ENCODE measurements at regions not wholly inside any gene's neighbourhood (a gene's known extent, or its start where the extent isn't known, plus 50 kb on each side); places are given as distances from the start of the nearest gene placed in this dataset.
A peak's percentile ranks its signal among the peaks of the same experiment; 100 is the strongest.

DNA sequence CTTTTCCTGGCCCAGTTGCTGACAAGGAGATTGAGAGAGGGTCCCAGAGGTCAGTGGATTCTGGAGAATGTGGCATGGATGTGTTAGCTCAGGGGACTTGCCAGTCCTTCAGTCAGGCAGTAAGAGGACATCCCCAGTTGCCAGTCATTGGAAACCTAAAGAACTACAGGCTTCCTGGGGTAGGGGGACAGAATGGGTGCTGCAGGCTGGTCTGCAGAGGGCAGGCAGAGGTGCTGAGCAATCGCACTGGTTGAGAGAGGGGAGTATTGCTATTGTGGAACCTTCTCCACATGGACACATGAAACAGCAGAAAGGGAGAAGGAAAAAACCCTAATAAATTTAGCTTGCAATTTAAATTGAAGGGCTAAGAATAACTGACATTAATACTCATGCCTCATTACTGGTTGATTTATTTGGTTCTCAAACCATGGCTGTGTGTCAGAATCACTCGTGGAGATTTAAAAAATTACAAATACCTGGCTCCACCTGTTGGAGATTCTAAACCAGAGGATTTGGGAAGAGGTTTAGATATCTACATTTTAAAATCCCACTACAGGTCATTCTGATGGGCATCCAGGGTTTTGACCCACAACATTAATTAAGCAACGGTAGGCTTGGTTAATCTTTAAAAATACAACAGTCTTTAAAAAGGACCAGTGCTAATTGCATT, 71.2 kb upstream of the SLC38A2 start:
- no peak overlapping the region for H3K4me3 Mint-ChIP-seq
- peak overlapping the region; percentile 86; the same call in 1 of the 2 replicates for H3K27ac Mint-ChIP-seq
- no peak for DNase-seq
- peaks cover 16% of the 10 kb centered on the region for H3K36me3 Mint-ChIP-seq (ENCODE audit: low read depth)
- TF ChIP-seq, protein P1, sequence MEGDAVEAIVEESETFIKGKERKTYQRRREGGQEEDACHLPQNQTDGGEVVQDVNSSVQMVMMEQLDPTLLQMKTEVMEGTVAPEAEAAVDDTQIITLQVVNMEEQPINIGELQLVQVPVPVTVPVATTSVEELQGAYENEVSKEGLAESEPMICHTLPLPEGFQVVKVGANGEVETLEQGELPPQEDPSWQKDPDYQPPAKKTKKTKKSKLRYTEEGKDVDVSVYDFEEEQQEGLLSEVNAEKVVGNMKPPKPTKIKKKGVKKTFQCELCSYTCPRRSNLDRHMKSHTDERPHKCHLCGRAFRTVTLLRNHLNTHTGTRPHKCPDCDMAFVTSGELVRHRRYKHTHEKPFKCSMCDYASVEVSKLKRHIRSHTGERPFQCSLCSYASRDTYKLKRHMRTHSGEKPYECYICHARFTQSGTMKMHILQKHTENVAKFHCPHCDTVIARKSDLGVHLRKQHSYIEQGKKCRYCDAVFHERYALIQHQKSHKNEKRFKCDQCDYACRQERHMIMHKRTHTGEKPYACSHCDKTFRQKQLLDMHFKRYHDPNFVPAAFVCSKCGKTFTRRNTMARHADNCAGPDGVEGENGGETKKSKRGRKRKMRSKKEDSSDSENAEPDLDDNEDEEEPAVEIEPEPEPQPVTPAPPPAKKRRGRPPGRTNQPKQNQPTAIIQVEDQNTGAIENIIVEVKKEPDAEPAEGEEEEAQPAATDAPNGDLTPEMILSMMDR (IDR thresholded peaks at IDR 0.05), result no peak
- no peaks in the 10 kb centered on the region; the same call in 1 of the 2 replicates for H3K27me3 Mint-ChIP-seq (ENCODE audit: insufficient read depth)
- H3K9me3 Mint-ChIP-seq, result no peaks in the 10 kb centered on the region
- H3K4me1 Mint-ChIP-seq (ENCODE audit: low read depth), result peaks cover 72% of the 10 kb centered on the region

DNA sequence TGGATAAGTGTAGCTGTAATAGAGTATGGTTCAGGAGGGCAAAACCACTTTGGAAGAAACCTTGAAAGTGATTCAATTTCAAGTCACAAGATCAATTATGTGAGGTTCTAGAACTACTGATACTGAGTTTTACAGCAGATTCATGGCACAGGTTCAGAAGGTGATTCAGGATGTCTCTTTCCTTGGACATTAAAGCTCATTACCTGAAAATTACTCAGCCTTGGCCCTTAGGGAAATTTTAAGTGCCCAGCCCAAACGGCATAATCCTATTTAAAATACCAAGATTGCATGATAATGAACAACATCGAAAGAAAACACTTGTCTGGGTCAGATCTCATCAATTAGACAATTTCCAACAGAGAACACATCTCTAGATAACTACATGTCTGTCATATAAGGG, 70.2 kb upstream of the SLC38A2 start:
- Mint-ChIP-seq H3K27ac (peak overlapping the region; percentile 86), H3K4me1 (ENCODE audit: low read depth) (peaks cover 74% of the 10 kb centered on the region), H3K27me3 (ENCODE audit: insufficient read depth) (no peaks in the 10 kb centered on the region; the same call in 1 of the 2 replicates), H3K9me3 (no peaks in the 10 kb centered on the region), H3K36me3 (ENCODE audit: low read depth) (peaks cover 12% of the 10 kb centered on the region), H3K4me3 (peak overlapping the region; percentile 53)
- peak; percentile 41 for DNase-seq
- TF ChIP-seq, protein P1 (IDR thresholded peaks at IDR 0.05), result no peak

DNA sequence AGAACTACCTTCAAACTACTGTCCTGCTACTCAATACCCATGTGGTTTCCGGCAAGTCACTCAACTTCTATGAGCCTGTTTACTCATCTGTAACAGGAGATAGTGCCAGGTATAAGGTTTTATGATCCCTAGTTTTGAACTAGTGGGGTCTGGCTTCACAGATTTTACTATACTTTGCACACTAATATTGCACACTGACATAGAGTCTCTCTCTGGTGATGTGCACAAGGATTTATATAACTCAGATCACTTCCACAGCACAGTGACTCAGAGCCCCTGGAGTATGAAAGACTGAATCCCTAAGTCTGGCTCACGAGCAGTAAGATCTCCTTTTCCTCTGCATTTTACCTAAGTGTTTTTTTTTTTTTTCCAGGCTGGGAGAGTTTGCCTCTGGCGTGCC, 69.7 kb upstream of the SLC38A2 start:
- Mint-ChIP-seq H3K4me1 (ENCODE audit: low read depth) (peaks cover 74% of the 10 kb centered on the region), H3K36me3 (ENCODE audit: low read depth) (peaks cover 7% of the 10 kb centered on the region)

DNA sequence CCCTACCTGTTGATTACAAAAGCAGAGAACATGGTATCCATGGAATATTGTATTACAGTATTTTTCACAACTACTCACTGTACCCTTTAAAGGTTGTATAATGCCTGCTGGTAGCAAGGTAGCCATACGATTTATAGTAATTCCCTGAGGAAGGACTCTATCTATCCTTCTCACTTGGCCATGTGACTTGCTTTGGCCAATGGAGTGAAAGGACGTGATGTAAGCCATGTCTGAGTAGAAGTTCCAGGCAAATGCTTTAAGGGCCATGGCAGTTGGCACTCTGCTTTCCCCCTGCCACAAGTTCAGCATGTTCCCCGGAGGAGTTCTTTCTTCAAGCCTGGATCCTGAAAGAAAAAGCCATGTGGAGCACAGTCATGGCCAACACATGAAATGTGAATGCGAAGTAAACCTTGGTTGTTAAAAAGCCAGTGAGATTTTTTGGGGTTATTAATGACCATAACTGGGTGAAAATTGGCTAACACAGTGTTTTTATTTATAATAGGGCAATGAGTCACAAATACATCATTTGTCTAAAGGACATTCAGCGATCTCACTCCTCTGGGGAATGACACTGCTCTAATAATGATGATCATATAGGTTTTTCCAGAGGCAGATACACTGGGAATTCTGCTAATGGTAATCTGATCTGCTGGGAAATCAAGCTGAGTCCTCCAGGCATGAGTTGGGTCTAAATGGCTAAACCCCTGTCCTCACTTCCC, 67.4 kb upstream of the SLC38A2 start:
- DNase-seq, result peak; percentile 32
- no peak overlapping the region for H3K4me3 Mint-ChIP-seq
- peaks cover 64% of the 10 kb centered on the region for H3K4me1 Mint-ChIP-seq (ENCODE audit: low read depth)
- no peaks in the 10 kb centered on the region for H3K9me3 Mint-ChIP-seq
- H3K27me3 Mint-ChIP-seq (ENCODE audit: insufficient read depth), result no peaks in the 10 kb centered on the region; the same call in 1 of the 2 replicates
- TF ChIP-seq, protein P1 (IDR thresholded peaks at IDR 0.05), result no peak
- H3K36me3 Mint-ChIP-seq (ENCODE audit: low read depth), result peaks cover 11% of the 10 kb centered on the region
- H3K27ac Mint-ChIP-seq, result peak overlapping the region; percentile 69; the same call in 1 of the 2 replicates

More for the DNA sequence above, 69.7 kb upstream of the SLC38A2 start:
- TF ChIP-seq, protein P1 (IDR thresholded peaks at IDR 0.05), result no peak
- no peaks in the 10 kb centered on the region for H3K9me3 Mint-ChIP-seq
- H3K27ac Mint-ChIP-seq, result peak overlapping the region; percentile 86
- peak; percentile 63 for DNase-seq
- H3K27me3 Mint-ChIP-seq (ENCODE audit: insufficient read depth), result no peaks in the 10 kb centered on the region; the same call in 1 of the 2 replicates
- H3K4me3 Mint-ChIP-seq, result peak overlapping the region; percentile 53

DNA sequence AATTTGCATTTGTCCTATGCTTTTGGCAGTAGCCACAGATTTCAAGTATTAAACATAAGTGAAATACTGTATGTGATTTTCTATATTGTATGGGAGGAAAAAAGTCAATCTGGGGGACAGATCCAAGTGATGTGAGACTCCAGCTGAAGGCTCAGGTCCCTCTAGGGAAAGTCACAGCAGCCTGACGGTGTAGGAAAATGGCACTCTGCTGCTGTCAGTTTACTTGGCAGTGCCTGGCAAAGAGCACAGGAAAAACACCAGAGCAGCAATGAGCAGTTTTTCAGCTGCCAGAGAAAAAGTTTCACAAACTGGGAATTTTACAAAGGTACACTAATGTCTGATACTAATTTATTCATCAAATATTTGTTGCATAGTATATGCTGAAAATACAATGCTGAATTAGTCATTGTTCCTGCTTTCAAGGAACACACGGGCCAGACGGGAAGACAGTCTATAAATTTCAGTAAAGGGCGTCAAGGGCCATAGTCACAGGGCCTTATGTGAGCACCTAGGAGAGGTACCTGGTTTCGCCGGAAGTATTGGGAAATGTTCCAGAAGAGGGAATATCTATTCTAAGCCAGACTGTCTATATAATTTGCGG, 66.2 kb upstream of the SLC38A2 start:
- no peak overlapping the region for H3K27ac Mint-ChIP-seq
- peaks cover 13% of the 10 kb centered on the region for H3K36me3 Mint-ChIP-seq (ENCODE audit: low read depth)

More for the DNA sequence above, 66.2 kb upstream of the SLC38A2 start:
- TF ChIP-seq, protein P1 (IDR thresholded peaks at IDR 0.05), result no peak
- peaks cover 61% of the 10 kb centered on the region for H3K4me1 Mint-ChIP-seq (ENCODE audit: low read depth)
- H3K27me3 Mint-ChIP-seq (ENCODE audit: insufficient read depth), result no peaks in the 10 kb centered on the region; the same call in 1 of the 2 replicates
- DNase-seq, result no peak
- no peaks in the 10 kb centered on the region for H3K9me3 Mint-ChIP-seq
- H3K4me3 Mint-ChIP-seq, result no peak overlapping the region

Data from HFFc6 (cell line).